Neuronal stem cell (in vitro differentiated cells): ENCODE measurements at regions not wholly inside any gene's neighbourhood (a gene's known extent, or its start where the extent isn't known, plus 50 kb on each side); places are given as distances from the start of the nearest gene placed in this dataset.
"Not testable (repeated sequence)": the region's sequence is repeated elsewhere in the genome, so short reads cannot be mapped to it uniquely, and the experiment has no call there.

Experiments used
- DNase-seq: peaks from one replicate; pipeline ENCODE4 v3.0.0-alpha.2; 2013; ENCODE audit warnings: low spot score
- H2AFZ ChIP-seq: one replicate; pipeline ENCODE4 v1.6.1; 2013; ENCODE audit warnings: mild to moderate bottlenecking, low read length, inconsistent platforms
- H2AK5ac ChIP-seq: 2 replicates; pipeline ENCODE4 v1.6.1; 2013; ENCODE audit warnings: low read depth, mild to moderate bottlenecking, inconsistent platforms, low read length, moderate library complexity, mixed read lengths
- H2BK120ac ChIP-seq: 2 replicates; pipeline ENCODE4 v1.6.1; 2013; ENCODE audit warnings: low read depth, mild to moderate bottlenecking, inconsistent platforms, low read length, moderate library complexity, mixed read lengths
- H2BK12ac ChIP-seq: one replicate; pipeline ENCODE4 v1.6.1; 2013; ENCODE audit warnings: low read length, inconsistent platforms
- H2BK15ac ChIP-seq: 2 replicates; pipeline ENCODE4 v1.6.1; 2013; ENCODE audit warnings: mild to moderate bottlenecking, low read length, inconsistent platforms, mixed read lengths
- H2BK5ac ChIP-seq: one replicate; pipeline ENCODE4 v1.6.1; 2013; ENCODE audit warnings: inconsistent platforms, mild to moderate bottlenecking, low read length, moderate library complexity
- H3K14ac ChIP-seq: one replicate; pipeline ENCODE4 v1.6.1; 2013; ENCODE audit warnings: low read length, inconsistent platforms
- H3K18ac ChIP-seq: 2 replicates; pipeline ENCODE4 v1.6.1; 2013; ENCODE audit warnings: low read length, inconsistent platforms
- H3K23ac ChIP-seq: 2 replicates; pipeline ENCODE4 v1.6.1; 2013; ENCODE audit warnings: low read depth, mild to moderate bottlenecking, mixed read lengths, low read length, inconsistent platforms; ENCODE audit not compliant: poor library complexity
- H3K27ac ChIP-seq: replicated peaks from 3 replicates; pipeline ENCODE4 v1.5.1; 2013; ENCODE audit warnings: low read length, inconsistent platforms
- H3K27me3 ChIP-seq, 3 experiments: 2 replicates each; pipeline ENCODE4 v1.6.1; 2013; ENCODE audit warnings: low read length in 3 of 3, mild to moderate bottlenecking in 2 of 3, inconsistent platforms in 1 of 3, low read depth in 1 of 3, mixed read lengths in 1 of 3, moderate library complexity in 1 of 3; ENCODE audit not compliant: control insufficient read depth in 3 of 3, insufficient read depth in 3 of 3
- H3K36me3 ChIP-seq, 2 donors: replicated peaks in 1 of 2; 2 replicates each; pipeline ENCODE4 v1.6.1; 2013; ENCODE audit warnings: low read length in 2 of 2; ENCODE audit not compliant: control insufficient read depth in 2 of 2, insufficient read depth in 2 of 2
- H3K4ac ChIP-seq: 2 replicates; pipeline ENCODE4 v1.6.1; 2013; ENCODE audit warnings: inconsistent platforms, mild to moderate bottlenecking, low read length, moderate library complexity
- H3K4me1 ChIP-seq, 2 donors: 1 replicate in 1 of 2; 2 replicates in 1 of 2; pipeline ENCODE4 v1.6.1; 2013; ENCODE audit warnings: low read length in 2 of 2, low read depth in 1 of 2; ENCODE audit not compliant: control insufficient read depth in 2 of 2, insufficient read depth in 1 of 2
- H3K4me2 ChIP-seq: one replicate; pipeline ENCODE4 v1.6.1; 2013; ENCODE audit warnings: mild to moderate bottlenecking, low read length, inconsistent platforms; ENCODE audit not compliant: insufficient read depth, poor library complexity, severe bottlenecking
- H3K4me3 ChIP-seq, 2 donors: 2 replicates each; pipeline ENCODE4 v1.5.1; 2013; ENCODE audit warnings: low read length in 2 of 2, mild to moderate bottlenecking in 2 of 2, inconsistent platforms in 1 of 2, moderate library complexity in 1 of 2
- H3K79me1 ChIP-seq: one replicate; pipeline ENCODE4 v1.6.1; 2013; ENCODE audit warnings: low read depth, mild to moderate bottlenecking, inconsistent platforms, low read length, moderate library complexity
- H3K9ac ChIP-seq: one replicate; pipeline ENCODE4 v1.6.1; 2013; ENCODE audit warnings: mild to moderate bottlenecking, low read depth, low read length, inconsistent platforms; ENCODE audit not compliant: poor library complexity
- H3K9me3 ChIP-seq, 2 donors: replicated peaks in 1 of 2; 2 replicates each; pipeline versions ENCODE3 to v1.6.1; 2013; ENCODE audit warnings: low read length in 2 of 2, mild to moderate bottlenecking in 2 of 2, inconsistent platforms in 1 of 2, low read depth in 1 of 2, mixed read lengths in 1 of 2, moderate library complexity in 1 of 2; ENCODE audit not compliant: control insufficient read depth in 2 of 2, insufficient read depth in 1 of 2
- H4K8ac ChIP-seq: one replicate; pipeline ENCODE4 v1.6.1; 2013; ENCODE audit warnings: low read depth, mild to moderate bottlenecking, inconsistent platforms, low read length, moderate library complexity
- H4K91ac ChIP-seq: one replicate; pipeline ENCODE4 v1.6.1; 2013; ENCODE audit warnings: low read length, low read depth, mild to moderate bottlenecking, inconsistent platforms; ENCODE audit not compliant: poor library complexity
- WGBS, 2 donors: extraction: QIAGEN DNeasy Blood & Tissue Kit; methylation state at CpG; one replicate each; pipeline ENCODE4 v1.1.7; 2013; ENCODE audit warnings: missing lambda C conversion rate in 2 of 2, mixed read lengths in 1 of 2; ENCODE audit not compliant: insufficient read length in 2 of 2, insufficient replicate concordance in 1 of 2; ENCODE audit errors: extremely low coverage in 2 of 2; 5-methylcytosine and 5-hydroxymethylcytosine counted together

DNA sequence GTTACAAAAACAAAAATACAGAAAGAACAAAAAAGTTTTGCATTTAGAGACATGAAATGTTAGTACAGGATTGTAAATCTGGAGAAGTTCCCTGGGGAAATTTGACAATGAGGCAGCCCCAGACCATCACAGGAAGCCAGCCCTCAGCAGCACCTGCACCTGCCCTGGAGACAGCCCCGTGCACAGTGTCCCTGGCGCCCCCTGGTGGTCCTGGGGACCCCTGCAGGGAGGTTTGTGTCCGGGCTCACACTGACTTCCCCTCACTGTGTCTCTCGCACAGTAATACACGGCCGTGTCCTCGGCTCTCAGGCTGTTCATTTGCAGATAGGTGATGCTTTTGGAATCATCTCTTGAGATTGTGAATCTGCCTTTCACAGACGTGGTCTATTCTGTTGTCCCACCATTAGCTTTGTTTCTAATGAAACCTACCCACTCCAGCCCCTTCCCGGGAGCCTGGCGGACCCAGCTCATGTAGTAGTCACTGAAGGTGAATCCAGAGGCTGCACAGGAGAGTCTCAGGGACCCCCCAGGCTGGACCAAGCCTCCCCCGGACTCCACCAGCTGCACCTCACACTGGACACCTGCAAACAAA lies 1248.6 kb downstream of the TMEM121 start:
- not testable (repeated sequence) for H3K18ac ChIP-seq, H3K9me3 ChIP-seq, H3K27me3 ChIP-seq, DNase-seq, H2BK5ac ChIP-seq, H3K14ac ChIP-seq, H4K91ac ChIP-seq, H4K8ac ChIP-seq, H3K36me3 ChIP-seq, H3K4ac ChIP-seq, H3K4me3 ChIP-seq, H2BK15ac ChIP-seq, H3K9ac ChIP-seq, H3K23ac ChIP-seq, H2BK12ac ChIP-seq, H3K27ac ChIP-seq, H2AK5ac ChIP-seq, H2AFZ ChIP-seq, H2BK120ac ChIP-seq, H3K79me1 ChIP-seq, H3K4me2 ChIP-seq, H3K4me1 ChIP-seq
- no CpG with 5 or more reads among the region's 11 CpGs for whole genome bisulfite sequencing, 2 donors

DNA sequence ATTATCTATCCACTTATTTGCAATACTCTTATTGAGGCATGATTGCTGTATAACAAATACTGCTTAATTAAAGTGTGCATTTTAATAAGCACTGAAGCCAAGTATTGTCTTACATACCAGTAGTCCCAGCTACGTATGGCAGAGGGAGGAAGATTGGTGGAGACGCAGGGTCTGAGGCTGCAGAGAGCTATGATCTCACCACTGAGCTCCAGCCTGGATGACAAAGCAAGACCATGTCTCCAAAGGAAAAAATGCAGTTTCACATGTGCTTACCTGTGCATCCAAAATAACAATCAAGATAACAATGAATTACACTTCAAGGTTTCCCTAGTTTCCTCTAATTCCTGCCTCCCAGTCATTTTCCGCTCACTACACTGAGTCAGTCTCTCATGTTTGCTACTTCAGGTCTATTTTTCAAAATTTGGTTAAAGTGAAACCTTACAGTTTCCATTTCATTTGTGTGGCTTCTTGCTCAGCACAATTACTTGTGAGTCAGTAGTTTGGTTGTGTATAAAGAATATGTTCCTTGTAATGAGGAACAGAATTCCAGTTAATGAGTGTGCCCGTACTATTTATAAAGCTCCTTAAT lies 1250.1 kb downstream of the TMEM121 start:
- H3K79me1 ChIP-seq, result no peaks in the 10 kb centered on the region
- H3K23ac ChIP-seq, result no peak overlapping the region
- H3K36me3 ChIP-seq, result no peaks in the 10 kb centered on the region
- H2BK12ac ChIP-seq, result no peak overlapping the region
- H4K8ac ChIP-seq, result no peak overlapping the region
- no peak overlapping the region for H3K4me2 ChIP-seq
- H2BK120ac ChIP-seq, result no peak overlapping the region
- H3K18ac ChIP-seq, result no peak overlapping the region
- H2BK5ac ChIP-seq, result no peak overlapping the region
- H2AK5ac ChIP-seq, result no peak overlapping the region
- no CpG with 5 or more reads among the region's 4 CpGs for WGBS, 2 donors
- no peak overlapping the region for H4K91ac ChIP-seq
- H3K9ac ChIP-seq, result no peak overlapping the region
- DNase-seq, result no peak
- no peak overlapping the region for H2BK15ac ChIP-seq
- no peak overlapping the region for H3K4ac ChIP-seq
- peaks cover 0 to 7% of the 10 kb centered on the region in 2 donors for H3K9me3 ChIP-seq
- H3K4me1 ChIP-seq, result no peaks in the 10 kb centered on the region
- H2AFZ ChIP-seq, result no peak overlapping the region
- no peak overlapping the region for H3K27ac ChIP-seq
- no peak overlapping the region for H3K14ac ChIP-seq
- no peak overlapping the region for H3K4me3 ChIP-seq
- H3K27me3 ChIP-seq, result no peaks in the 10 kb centered on the region

DNA sequence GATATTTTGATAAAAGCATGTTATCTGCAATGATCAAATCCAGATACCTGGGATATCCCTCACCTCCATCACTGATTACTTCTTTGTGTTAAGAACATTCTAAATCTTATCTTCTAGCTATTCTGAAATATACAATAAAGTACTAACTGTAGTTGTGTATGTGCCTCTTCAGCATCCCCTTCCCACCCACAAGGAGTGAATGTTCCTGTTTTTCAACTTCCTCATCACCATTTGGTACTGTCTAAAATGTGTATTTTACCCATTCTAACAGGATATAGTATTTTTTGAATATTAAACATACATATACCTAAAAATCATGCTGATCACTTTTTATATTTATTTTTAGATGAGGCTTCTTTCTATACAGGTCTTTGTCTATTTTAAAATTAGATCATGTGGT lies 1252.6 kb downstream of the TMEM121 start:
- H3K4me3 ChIP-seq, result no peak overlapping the region
- no peak overlapping the region for H2AK5ac ChIP-seq
- H2BK5ac ChIP-seq, result no peak overlapping the region
- H3K4me1 ChIP-seq, result no peaks in the 10 kb centered on the region
- no peak overlapping the region for H3K18ac ChIP-seq
- H3K14ac ChIP-seq, result no peak overlapping the region
- no peak overlapping the region for H2AFZ ChIP-seq
- no peak overlapping the region for H2BK15ac ChIP-seq
- no peak for DNase-seq
- H3K9ac ChIP-seq, result no peak overlapping the region
- no peak overlapping the region for H2BK12ac ChIP-seq
- H3K27ac ChIP-seq, result no peak overlapping the region
- H3K27me3 ChIP-seq, result no peaks in the 10 kb centered on the region
- no peak overlapping the region for H4K91ac ChIP-seq
- H3K79me1 ChIP-seq, result no peaks in the 10 kb centered on the region
- peaks cover 0 to 15% of the 10 kb centered on the region in 2 donors for H3K9me3 ChIP-seq
- H2BK120ac ChIP-seq, result no peak overlapping the region
- H3K4ac ChIP-seq, result no peak overlapping the region
- H3K36me3 ChIP-seq, result no peaks in the 10 kb centered on the region
- H3K4me2 ChIP-seq, result no peak overlapping the region
- no peak overlapping the region for H4K8ac ChIP-seq
- H3K23ac ChIP-seq, result no peak overlapping the region

DNA sequence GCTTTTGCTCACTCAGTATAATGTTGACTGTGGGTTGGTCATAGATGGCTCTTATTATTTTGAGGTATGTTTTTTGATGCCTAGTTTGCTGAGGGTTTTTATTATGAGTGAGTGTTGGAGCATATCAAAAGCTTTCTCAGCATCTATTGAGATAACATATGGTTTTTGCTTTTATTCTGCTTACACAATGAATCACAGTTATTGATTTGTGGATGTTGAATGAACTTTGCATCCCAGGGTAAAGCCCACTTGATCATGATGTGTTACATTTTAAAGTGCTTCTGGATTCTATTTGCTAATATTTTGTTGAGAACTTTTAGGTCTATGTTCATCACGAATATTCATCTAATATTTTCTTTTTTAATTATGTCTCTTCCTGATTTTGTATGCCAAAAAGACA lies 1260.3 kb downstream of the TMEM121 start:
- Histone ChIP-seq H3K4me1 (no peaks in the 10 kb centered on the region), H2BK120ac (no peak overlapping the region), H4K91ac (no peak overlapping the region), H3K27ac (no peak overlapping the region), H3K4ac (no peak overlapping the region), H2AK5ac (no peak overlapping the region), H3K36me3 (no peaks in the 10 kb centered on the region), H3K79me1 (no peaks in the 10 kb centered on the region), H4K8ac (no peak overlapping the region), H2BK15ac (no peak overlapping the region), H3K23ac (no peak overlapping the region), H2AFZ (no peak overlapping the region), H2BK12ac (no peak overlapping the region), H3K9ac (no peak overlapping the region), H3K9me3 (peaks cover 0 to 22% of the 10 kb centered on the region in 2 donors), H3K18ac (no peak overlapping the region), H2BK5ac (no peak overlapping the region), H3K27me3 (no peaks in the 10 kb centered on the region), H3K4me3 (no peak overlapping the region), H3K4me2 (no peak overlapping the region), H3K14ac (no peak overlapping the region)
- DNase-seq, result no peak
- WGBS, 2 donors, result no CpG with 5 or more reads among the region's 1 CpG
